ENCODE measurements at regions not wholly inside any gene's neighbourhood (a gene's known extent, or its start where the extent isn't known, plus 50 kb on each side); places are given as distances from the start of the nearest gene placed in this dataset.

GRCh38 chr12:113688313-113688712 lies 216.6 kb upstream of the LHX5 start:
- TF ChIP-seq CTCF (IDR thresholded peaks at IDR 0.05; ENCODE audit: low read length, missing control alignments) = no peak
- no peak for DNase-seq (ENCODE audit: low read depth)
- H3K4me3 ChIP-seq (replicated peaks; ENCODE audit: low read depth, low read length) = no peak overlapping the region

GRCh38 chr12:113684908-113685782 lies 213.5 kb upstream of the LHX5 start:
- no peak for DNase-seq (ENCODE audit: low read depth)
- no peak overlapping the region for H3K4me3 ChIP-seq (replicated peaks; ENCODE audit: low read depth, low read length)
- TF ChIP-seq CTCF (IDR thresholded peaks at IDR 0.05; ENCODE audit: low read length, missing control alignments) = no peak

- no peak for DNase-seq (ENCODE audit: low read depth)
- no peak overlapping the region for H3K4me3 ChIP-seq (replicated peaks; ENCODE audit: low read depth, low read length)
- TF ChIP-seq CTCF (IDR thresholded peaks at IDR 0.05; ENCODE audit: low read length, missing control alignments) = no peak
Measured at GRCh38 chr12:113684053-113684907, 212.6 kb upstream of the LHX5 start.

GRCh38 chr12:113683574-113683973 lies 211.9 kb upstream of the LHX5 start:
- TF ChIP-seq CTCF (IDR thresholded peaks at IDR 0.05; ENCODE audit: low read length, missing control alignments) = no peak
- no peak overlapping the region for H3K4me3 ChIP-seq (replicated peaks; ENCODE audit: low read depth, low read length)
- DNase-seq (ENCODE audit: low read depth) = no peak

- no peak overlapping the region for H3K4me3 ChIP-seq (replicated peaks; ENCODE audit: low read depth, low read length)
Measured at GRCh38 chr12:113680868-113681267, 209.2 kb upstream of the LHX5 start.

More at GRCh38 chr12:113680868-113681267, 209.2 kb upstream of the LHX5 start:
- DNase-seq (ENCODE audit: low read depth) = no peak
- no peak for TF ChIP-seq CTCF (IDR thresholded peaks at IDR 0.05; ENCODE audit: low read length, missing control alignments)
